HG03097 (cell line): ENCODE measurements at regions not wholly inside any gene's neighbourhood (a gene's known extent, or its start where the extent isn't known, plus 50 kb on each side); places are given as distances from the start of the nearest gene placed in this dataset.

Experiments
- ATAC-seq: cut with Tn5 transposase; IDR thresholded peaks from one replicate; pipeline ENCODE4 v1.9.1; 2021; ENCODE audit not compliant: unreplicated experiment, low FRiP score

DNA sequence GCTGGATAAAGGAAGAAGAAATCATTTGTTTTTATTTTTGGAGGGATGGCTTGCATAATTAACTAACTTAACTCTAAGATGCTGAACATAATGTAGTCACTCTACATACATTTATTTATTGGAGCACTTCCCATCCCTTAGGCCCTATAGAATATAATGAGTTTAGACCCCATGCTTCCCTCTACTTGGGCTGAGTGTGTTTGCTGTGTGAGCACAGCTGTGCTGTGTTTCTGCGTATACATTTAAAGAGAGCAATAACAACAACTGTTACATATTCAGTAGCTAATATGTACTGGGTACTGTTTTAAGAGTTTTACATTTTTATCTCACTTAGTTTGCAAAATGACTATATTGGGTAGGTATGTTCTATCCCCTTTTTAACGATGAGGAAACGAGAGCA lies 736.6 kb upstream of the NRSN1 start:
- no peak for ATAC-seq

DNA sequence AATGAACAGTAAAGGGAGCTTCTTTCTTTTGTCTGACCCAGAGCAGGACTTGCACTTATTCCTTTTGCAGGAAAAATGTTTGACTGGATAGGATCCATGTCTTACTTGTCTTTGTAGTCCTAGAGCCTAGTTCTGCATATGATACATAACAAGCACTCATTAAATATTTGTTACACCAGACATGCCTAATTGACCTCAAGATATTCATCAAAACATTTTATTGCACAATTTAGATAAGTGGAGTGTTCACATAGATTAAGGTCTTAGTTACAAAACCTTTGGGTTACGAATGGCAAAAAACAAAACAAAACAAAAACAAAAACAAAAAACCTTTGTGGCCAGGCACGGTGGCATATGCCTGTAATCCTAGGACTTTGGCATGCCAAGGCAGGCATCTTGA lies 735.8 kb upstream of the NRSN1 start:
- no peak for ATAC-seq

DNA sequence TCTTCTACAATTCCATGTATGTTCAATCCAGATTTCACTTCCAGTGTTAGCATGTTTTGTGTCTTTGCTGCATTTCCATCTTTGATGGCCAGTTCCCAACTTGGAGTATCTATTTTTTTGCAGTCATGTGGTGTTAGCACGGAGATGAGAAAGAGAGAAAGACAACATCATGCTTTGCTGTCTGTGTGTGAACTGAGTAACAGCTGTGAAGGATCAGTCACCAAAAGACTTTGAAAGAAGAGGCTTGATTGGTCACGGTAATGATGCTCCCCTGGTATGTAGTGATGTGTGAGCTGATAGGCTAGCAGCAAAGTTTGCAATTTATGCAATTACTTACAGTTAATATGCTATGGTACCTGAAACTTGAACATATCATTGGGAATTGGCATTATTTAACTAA lies 731.3 kb upstream of the NRSN1 start:
- no peak for ATAC-seq

DNA sequence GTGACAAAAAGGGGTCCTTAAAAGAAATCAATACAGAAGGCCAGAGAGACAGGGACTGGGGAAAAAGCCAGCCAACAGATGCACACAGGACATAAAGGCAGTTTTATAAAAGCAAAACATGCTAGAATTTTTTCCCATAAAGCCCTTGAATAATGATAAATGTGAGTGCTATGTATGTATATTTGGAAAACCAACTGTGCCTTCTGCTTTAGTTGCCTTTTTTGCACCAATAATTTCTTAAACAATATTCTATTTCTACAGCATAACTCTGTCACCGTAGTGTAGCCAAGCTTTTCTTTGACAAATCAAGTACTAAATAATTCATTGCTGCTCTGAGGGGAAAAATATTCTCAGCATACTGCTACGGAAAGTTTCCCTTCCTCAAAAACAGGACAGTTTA lies 730.6 kb upstream of the NRSN1 start:
- no peak for ATAC-seq

DNA sequence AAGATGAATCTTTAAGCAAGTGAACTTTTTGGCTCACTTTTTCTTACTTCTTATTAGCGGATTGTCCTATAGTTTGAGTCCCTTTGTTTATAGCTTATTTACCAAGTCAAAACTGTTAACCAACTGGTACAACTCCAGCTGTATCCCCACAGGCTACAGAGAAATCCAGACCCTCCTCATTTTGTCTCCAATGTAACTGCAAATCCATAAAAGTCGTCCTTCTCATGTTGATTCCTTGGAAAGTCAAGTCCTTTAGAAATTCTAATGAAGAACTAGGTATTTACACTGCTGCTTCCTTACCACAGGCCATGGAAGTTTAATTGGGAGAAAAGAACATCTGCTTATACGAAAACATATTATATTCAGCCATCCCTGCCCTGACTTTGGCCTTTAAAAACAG lies 729.1 kb upstream of the NRSN1 start:
- ATAC-seq, result no peak

DNA sequence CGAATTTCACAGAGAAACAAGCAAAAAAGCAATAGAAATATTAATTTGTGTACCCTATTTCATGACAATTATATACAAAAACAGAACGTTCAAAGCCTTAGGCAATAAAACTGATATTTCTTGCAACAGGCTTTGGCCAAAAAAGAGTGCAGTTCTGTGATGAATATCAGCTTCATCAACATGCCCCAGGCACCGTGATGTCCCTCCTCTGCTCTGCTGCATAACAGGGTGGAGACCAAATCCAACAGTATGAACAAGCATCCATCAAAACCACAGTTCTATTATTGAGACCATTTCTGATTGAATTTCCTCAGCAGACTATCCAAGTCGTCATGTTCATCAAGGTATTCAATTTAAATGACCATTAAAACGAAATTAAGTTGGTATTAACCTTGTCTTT lies 722.6 kb upstream of the NRSN1 start:
- no peak for ATAC-seq

DNA sequence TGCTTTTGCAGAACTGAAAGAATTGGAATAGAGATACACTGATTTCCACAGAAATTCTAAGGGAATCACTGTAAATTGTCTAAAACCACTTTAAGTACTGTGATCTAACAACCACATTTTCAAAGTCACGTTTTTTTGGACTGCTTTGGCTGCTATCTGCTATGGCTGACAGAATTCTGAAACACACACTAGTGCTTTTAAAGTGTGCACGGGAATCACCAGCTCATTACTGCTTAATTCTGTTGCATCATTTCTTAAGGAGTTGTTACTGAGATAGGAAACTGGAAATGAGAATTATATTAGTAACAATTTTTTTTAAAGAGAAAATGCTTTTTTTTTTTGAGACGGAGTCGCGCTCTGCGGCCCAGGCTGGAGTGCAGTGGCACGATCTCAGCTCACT lies 716.5 kb upstream of the NRSN1 start:
- ATAC-seq, result no peak

DNA sequence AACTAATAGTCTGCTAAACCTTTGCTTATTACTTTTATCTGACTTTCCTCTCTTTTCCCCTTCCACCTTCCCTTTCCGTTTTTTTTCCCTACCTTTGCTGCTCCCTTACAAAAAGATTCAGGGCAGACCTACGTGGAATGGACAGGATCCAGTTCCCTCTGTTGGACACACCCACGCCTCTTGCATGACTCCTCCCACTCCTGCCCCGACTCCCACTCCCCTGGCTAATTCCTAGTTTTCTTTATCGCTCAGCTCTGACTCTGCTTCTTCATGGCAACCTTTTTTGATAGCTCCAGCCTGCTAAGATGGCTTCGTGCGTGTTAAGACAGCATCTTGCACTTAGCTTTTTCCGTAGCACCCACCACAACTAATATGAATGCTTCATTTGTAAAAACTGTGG lies 715.6 kb upstream of the NRSN1 start:
- no peak for ATAC-seq

DNA sequence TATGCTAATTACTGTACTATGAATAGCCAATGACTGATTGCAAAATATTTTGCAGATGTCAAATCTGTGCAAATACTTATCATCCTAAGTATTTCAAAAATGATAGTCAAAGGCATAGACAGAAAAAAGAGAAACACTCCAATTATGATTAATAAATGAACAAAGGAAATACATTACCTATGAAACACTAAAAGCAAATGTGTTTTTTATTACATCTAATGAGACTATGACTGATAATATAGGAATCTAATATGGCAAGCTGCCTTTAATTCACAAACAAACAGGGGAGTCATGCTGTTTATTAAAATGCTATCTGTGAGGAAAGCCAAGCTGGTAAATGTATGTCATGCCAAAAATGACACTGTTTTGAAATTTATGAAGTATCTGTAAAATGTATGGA lies 713.2 kb upstream of the NRSN1 start:
- no peak for ATAC-seq

DNA sequence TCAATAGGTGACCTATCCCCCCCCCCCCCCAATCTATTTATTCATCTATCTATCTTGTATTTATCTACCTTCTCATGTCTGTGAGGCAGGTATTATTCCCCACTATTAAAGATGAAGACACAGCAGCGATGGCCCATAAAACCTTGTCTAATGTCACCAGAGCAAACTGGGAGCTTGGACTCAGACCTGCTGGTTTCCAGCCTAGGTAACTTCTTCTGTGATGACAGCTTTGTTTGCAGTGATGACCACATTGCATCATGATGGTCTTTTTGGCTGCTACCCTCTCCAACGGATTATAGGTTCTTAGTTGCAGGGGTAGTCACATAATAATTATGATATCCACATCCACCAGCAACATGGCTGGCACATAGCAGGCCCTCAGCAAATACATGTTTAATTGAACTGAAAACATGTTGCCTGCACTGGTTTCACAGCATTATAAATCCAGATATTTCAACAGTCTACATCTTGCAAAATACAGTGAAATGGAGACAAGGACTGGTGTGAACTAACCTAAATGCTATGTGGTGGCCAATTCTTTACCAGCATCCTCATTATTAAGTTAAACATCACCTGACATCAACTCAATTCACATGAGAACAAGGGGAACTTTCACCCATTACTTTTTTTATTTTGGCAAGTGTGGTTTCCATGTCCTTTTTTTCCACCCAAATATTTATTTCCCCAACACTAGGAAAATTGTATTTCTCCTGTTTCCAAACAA lies 712.5 kb upstream of the NRSN1 start:
- no peak for ATAC-seq

DNA sequence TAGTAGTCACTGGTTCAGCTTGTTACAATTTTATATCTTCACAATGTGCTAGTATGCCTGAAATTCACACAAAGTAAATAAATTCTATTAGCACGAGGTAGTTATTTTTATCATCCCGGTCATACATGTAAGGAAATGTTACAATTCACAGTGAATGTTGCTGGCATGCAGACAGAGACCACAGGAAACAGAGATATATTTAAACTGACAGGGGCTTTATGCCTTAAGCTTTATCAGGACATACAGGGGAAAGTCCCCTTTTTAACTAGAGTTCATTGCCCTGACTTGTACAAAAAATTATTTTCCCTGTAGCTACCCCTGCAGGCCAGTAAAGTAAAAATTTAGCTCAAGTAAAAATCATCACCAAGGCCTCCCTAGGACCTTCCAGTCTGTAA lies 712.0 kb upstream of the NRSN1 start:
- no peak for ATAC-seq

DNA sequence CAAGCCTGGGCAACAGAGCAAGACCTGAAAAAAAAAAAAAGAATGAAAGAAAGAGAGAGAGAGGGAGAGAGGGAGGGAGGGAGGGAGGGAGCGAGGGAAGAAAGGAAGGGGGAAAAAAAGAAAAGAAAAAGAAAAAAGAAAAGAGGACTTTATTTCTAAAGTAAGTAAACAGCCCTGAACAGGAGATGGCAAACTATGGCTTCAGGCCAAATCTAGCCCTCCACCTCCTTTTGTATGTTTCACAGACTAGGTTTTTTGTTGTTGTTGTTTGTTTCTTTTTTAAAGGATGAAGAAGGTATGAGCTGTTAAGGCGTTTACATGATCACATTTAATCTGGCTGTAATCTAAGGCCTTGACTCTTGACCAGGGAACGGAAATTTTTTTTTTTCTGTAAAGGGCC lies 711.1 kb upstream of the NRSN1 start:
- no peak for ATAC-seq

DNA sequence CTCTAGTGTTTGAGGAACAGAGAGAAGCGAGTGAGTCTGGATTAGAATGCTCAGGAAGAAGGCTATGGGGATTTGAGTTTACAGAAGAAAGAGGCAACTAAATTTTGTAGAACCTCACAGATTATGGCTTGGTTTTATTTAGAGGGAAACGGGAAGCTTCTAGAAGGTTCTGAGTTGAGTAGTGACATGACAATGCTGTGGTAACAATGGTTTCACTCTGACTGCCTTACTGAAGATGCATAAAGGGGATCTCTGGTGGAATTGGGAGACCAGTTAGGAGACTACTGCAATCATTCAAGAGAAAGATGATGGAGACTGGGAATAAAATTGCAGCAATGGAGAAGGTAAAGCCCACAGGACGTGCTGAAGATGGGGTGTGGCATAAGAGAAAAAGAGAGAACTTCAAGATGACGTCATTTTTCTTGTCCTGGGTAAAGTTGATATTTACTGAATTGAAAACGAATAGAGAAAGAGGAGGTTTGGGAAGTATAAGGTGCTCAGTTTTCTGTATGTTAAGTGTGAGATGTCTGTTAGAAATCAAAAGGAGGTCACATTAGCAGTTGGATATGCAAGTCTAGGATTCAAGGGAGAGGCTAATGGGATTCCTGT lies 710.1 kb upstream of the NRSN1 start:
- no peak for ATAC-seq

DNA sequence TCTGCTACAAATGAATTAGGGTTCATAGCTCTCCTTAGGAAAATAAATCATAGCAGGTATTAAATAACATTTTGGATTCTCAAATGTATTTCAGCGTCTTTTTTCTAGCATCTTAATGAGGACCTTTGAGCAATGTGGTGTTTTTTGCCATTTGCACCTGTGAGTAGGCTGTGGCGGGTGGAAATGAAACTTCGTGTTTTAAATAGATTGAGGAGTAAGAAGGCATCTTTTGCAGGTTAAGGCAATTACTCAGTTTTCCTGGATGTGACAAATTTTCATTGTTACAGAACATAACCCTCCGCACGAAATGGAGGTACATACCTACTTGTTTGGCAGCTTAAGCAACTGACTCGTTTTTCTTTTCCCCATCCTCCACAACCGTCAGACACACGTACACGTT lies 708.9 kb upstream of the NRSN1 start:
- ATAC-seq, result no peak

DNA sequence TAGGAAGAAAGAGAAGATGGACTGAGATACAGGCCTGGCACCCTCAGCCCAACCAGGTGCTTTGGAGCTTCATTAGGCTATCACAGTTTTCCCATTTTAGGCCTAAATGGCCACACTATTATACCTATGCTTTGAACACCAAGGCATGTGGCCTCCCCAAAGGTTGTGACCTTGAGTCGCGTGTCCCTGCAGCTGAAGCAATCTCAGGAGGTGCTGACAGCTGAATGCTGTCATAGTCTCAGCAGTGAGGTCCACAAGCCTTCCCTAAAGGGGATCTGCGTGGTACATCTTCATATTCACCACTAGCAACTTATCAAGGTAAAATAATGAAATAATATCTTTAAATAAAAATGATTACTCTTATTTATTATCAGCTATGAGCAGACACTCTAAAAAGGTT lies 707.9 kb upstream of the NRSN1 start:
- no peak for ATAC-seq

DNA sequence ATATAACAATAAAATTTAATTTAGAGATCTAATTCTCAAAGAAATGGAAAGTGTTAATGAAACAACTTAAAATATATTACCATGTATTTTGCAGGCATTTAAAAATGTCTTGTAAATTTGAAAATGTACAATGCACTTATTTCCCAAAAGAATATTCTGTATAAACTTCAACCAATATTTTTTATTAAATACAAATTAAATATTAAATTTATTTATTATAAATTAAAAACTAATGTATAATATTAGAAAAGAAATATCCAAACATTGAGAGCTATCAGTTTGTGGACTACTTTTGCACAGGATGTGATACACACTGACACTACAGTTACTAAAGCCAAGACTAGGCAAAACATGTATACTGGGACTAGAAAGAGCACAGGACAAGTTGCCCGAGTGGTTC lies 707.0 kb upstream of the NRSN1 start:
- ATAC-seq, result no peak

DNA sequence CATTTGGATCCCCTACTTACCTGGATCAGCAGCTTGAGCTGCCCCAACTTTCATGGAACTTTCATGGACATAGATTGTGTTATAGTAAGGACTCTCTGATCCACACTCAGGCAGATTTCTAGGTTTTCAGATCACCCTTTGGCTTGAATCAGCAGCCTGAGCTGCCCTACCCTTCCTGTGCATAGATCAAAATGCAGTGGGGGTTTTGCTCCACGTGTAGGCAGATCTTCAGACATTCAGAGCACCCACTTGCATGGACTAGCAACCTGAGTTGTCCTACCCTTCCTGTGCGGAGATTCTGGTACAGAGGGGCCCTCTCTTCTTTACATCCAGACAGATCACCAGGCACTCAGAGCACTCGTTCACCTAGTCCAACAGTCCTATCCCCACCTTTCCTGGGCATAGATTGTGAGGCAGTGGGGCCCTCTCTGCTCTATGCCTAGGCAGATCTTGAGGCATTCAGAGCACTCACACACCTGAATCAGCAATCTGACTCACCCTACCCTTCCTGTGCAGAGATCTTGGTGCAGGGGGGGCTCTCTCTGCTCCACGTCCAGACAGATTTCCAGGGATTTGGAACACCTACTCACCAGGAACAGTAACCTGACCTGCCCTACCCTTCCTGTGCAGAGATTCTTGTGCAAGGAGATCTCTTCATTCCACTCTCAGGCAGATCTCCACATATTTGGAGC lies 705.2 kb upstream of the NRSN1 start:
- ATAC-seq, result no peak

DNA sequence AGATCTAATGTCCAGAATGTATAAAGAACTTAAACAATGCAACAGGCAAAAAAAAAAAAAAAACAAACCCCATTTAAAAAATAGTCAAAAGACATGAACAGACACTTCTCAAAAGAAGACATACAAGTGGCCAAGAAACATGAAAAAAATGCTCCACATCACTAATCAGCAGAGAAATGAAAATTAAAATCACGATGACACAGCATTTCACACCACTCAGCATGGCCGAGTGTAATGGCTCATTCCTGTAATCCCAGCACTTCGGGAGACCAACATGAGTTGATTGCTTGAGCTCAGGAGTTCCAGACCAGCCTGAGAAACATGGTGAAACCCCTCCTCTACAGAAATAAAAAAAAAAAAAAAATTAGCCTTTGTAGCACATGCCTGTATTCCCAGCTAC lies 701.4 kb upstream of the NRSN1 start:
- ATAC-seq, result no peak

DNA sequence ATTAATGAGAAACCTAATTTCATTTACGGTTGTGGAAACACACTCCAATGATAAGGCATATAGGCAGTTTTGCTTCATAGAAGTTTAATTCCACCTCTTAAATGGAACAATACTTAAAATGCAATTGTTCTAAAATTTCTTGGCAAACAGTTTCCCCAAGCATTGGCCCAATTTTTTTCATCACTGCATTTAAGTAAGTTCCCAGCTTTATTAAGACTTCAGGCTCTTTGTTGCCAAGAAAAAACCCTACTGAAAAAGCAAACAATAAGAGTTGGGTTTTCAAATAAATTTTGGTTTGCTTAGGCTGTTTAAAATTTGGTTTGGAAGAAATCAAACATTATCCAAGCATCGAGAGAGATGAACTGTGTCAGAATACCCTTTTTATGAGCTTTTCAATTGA lies 690.9 kb upstream of the NRSN1 start:
- ATAC-seq, result no peak

DNA sequence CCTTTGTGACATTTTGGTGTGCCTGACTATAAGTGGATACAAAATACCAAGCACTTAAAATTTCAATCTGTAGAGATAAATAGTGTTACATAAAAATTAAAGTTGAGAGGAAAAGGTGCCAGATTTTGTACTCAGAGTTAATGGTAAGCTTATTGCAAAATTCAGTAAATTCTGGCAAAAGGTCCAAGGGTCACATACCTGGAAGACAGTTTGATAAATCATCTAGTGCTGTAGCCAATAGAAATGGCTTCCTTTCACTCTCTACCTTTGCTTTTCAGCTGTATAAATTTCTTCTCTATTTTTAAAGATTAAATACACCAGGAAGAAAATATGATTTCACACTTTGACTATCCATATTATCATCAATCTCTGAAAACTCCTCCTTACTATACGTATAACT lies 690.2 kb upstream of the NRSN1 start:
- no peak for ATAC-seq

DNA sequence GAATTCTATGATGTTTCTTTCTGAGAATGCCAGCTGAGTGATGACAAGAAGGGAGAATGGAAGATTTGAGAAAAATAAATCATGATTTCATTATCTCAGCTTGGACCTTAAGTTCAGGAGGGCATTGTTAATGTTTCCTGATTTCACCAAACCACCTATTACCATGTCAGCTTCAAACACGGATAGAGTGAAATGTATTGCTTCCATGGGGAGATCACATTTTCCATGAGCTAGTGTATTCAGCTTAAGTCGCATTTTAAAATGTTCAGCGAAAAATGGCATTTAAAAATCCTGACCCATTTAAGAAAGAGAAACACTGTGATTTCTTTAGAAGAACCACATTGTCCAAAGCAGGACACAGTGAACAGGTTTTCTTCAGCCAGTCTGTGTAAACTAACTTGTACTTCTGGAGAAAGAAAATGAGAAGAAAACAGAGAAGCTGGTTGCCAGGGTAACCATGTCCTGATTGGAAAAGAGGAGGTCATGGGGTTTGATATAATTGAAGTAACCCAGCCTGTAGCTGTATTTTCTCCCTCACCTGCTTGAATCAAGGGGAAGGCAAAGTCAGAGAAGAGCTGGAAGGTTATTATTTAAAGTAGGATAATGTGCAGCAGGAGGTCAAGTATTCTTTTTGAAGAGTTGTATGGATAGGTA lies 684.1 kb upstream of the NRSN1 start:
- ATAC-seq, result no peak
